ENCODE measurements at regions not wholly inside any gene's neighbourhood (a gene's known extent, or its start where the extent isn't known, plus 50 kb on each side); places are given as distances from the start of the nearest gene placed in this dataset.
"Not testable (repeated sequence)": the region's sequence is repeated elsewhere in the genome, so short reads cannot be mapped to it uniquely, and the experiment has no call there.

GRCh38 chr15:30030345-30030744 is 52.4 kb upstream of the GOLGA8J start:
- DNase-seq, result no peak

DNA sequence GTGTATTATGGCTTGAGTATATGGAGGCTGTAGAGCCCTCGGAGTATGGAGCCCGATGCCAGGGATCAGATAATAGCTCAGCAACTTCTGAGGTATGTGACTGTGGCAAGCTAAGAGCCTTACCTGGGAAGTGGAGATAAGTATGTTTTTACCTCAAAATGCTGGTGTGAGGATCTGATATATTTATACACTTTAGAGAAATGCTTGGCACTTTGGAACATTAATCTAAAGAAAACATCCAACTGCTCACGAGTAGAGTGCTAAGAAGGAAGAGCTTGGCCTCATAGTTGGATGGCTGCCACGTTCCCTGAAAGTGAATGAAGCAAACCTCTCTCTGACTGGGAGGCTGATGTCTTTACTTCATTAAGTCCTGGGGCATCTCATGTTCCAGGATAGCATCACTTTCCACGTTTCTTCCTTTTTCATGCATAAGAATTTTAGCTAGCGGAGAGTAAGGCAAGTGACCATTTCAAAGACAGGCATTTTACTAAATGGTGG is 58.9 kb upstream of the GOLGA8J start:
- DNase-seq, result no peak

DNA sequence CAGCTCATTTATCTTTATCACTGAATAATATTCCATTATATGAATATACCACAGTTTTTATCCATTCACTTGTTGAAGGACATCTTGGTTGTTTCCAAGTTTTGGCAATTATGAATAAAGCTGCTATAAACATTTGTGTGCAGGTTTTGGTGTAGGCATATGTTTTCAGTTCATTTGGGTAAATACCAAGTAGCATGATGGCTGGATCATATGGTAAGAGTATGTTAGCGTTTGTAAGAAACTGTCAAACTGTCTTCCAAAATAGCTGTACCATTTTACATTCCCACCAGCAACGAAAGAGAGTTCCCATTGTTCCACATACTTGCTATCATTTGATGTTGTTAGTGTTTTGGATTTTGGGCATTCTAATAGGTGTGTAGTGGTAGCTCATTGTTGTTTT is 72.0 kb upstream of the GOLGA8J start:
- no peak for DNase-seq

- DNase-seq, result no peak
Observed at GRCh38 chr15:30008156-30008555, 74.6 kb upstream of the GOLGA8J start.

- no peak for DNase-seq
Observed at GRCh38 chr15:30001602-30002001, 81.2 kb upstream of the GOLGA8J start.

DNA sequence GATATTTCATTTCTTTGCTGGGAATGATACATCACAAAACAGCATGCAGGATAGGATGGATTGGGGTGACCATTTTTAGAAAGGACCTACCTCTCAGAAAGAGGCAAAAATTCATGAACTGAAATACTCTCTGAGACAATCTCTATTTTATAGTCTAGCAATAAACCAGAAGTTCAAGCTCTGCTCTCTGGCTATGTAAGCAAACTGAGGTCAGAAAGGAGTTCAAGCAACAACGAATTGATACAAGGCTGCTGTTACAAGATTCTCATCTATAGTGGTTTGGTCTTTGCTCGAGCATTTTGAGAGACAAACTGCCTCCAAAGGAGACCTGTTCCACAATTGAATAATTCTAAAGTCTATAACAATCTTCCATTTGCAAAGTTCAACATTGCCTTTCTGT is 84.7 kb upstream of the GOLGA8J start:
- DNase-seq, result no peak

DNA sequence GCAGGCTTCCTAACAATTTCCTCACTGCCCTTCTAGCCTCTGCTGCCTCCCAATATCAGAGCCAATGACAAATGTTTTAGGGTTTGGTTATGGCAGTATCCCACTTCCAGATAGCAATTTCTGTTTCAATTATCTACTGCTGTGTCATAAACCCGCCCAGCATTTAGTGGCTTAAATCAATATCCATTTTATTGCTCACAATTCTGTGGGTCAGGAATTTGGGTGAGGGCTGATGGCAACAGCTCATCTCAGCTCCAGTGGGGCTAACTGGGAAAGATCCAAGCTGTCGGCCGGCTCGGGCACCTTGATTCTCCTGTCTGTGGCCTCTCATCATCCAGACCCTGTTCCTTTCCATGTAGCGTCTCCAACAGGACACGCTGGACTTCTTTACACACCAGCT is 85.3 kb upstream of the GOLGA8J start:
- DNase-seq, result no peak

DNA sequence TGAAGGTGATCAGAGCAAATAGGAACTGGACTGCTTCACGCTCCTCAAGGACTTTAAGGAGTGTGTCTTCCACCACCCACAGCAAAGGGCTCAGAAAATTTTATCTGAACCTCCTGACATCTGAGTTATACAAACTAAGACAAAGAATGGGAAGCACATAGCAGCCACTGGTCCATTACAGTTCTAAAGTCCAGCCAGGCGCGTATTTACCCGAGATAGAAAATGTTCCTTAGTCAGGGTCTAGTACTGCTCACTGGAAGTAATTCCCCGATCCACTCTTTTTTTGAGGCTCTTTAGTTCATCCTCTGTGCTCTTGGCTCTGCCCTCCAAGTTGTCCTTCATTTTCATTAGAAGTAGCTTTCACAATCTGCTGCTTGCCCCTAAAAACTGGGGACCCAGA is 88.5 kb upstream of the GOLGA8J start:
- no peak for DNase-seq

DNA sequence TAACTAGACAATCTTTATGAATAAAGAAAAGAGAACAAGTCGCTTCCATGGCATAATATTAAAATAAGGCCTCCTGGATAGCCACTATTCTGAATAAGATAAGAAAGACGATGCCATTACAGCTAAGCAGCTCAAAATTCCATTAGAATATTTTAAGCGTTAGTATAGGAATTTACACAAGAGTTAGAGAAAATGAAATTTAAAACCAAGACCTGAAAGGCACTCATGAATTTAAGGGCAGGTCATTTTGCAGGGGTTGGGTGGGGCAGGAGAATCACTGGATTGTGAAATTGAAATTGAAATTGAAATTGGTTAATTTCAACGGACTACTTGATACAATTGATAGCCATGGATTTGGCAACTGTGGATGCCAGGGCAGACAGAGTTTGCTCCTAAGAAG is 91.8 kb upstream of the GOLGA8J start:
- DNase-seq, result no peak

- DNase-seq, result no peak
Observed at GRCh38 chr15:29990035-29990434, 92.7 kb upstream of the GOLGA8J start.

- DNase-seq, result no peak
Observed at GRCh38 chr15:29988701-29989100, 94.1 kb upstream of the GOLGA8J start.

DNA sequence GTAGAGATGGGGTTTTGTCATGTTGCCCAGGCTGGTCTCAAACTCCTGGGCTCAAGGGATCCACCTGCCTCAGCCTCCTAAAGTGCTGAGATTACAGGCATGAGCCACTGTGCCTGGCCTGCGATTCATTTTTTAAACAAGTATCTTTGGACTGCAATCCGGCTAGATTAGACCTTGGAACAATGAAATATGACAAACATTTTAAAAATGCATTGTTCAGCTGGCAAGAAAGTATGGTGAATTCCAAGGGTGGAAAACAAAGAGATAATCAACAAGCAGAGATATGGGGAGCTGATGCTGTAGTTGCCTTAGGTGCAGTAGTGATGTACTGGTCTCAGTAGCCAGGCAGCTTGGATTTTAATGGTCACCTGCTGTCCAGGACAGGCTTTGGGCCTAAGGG is 95.8 kb upstream of the GOLGA8J start:
- no peak for DNase-seq

DNA sequence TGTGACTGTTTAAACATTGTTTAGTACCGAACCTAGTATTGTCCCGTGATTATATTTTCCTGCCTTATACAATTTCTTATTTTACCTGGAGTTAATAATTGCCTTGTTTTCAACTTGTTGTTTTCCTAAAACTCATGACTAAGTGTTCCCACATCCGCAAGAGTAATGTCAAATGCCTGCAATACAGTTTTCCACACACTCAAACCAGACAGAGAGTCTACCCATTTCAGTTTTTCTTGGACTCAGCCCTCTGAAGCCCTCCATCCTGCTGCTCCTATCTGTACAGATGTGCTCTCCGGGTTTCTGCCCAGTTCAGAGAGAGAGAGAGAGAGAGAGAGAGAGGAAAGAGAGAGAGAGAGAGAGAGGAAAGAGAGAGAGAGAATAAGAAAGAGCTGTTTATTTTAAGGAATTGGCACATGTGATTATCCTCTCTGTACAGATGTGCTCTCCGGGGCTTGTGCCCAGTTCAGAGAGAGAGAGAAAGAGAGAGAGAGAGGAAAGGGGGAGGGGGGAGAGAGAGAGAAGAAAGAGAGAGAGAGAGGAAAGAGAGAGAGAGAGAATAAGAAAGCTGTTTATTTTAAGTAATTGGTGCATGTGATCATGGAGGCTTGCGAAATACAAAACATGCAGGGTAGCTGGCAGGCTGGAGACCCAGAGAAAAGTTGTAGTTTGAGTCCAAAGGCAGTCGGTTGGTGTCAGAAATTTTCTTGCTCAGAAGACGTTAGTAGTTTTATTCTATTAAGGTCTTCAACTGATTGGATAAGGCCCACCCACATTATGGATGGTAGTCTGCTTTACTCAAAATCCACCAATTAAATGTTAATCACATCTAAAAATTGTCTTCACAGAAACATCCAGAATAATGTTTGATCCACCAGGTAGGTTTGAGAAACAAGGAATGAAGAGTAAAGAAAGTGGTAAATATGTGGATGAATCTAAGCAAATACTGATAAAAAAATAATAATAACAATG is 104.1 kb upstream of the GOLGA8J start:
- DNase-seq, result no peak

- DNase-seq, result not testable (repeated sequence)
Observed at GRCh38 chr15:29974056-29974455, 108.7 kb upstream of the GOLGA8J start.

GRCh38 chr15:29972051-29972450 is 110.7 kb upstream of the GOLGA8J start:
- DNase-seq, result no peak

DNA sequence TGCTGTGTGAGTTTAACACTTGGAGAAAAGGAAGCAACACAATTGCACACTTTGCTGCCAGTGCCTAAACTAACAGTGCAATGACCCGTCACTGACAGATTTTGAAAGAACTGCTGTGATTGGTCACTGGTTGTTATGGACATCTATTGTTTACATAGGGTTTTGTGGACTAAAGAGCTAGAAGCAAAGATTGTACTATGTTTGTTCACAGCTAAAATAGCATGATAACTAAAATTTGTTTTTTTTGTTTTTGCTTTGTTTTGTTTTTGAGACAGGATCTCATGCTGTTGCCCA is 112.4 kb upstream of the GOLGA8J start:
- DNase-seq, result no peak

GRCh38 chr15:29969562-29970401 is 113.0 kb upstream of the GOLGA8J start:
- no peak for DNase-seq

DNA sequence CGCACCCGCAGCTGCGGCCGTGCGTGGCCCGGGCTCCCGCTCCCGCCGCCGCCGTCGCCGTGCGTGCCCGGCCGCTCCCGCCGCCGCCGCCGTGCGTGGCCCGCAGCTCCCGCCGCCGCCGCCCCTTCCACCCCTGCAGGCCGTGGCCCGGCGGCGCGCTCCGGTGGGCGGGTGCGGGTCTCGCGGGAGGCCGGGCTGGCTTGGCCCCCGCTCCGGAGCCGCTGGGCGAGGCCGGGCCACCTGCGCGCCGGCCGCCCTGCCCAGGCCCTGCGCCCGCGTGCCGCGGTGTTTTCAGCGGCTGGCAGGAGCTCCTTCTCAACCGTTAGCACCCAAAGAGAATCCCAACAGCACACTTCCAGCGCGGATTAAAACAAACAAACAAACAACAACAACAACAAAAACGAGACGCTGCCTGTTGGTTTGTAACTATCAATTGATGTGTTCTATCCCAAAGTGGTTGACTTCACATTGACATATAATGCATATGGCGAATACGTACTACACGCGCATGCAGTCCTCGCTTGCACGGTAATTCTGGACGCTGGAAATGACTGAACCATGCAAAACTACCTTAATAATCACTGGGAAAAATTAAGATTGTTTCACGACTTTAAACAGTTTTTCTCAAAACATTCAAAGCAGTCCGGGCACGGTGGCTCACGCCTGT is 113.7 kb upstream of the GOLGA8J start:
- DNase-seq, result no peak

GRCh38 chr15:29968099-29968894 is 114.5 kb upstream of the GOLGA8J start:
- peak; percentile 6 for DNase-seq

- no peak for DNase-seq
Observed at GRCh38 chr15:29962407-29962806, 120.3 kb upstream of the GOLGA8J start.

DNA sequence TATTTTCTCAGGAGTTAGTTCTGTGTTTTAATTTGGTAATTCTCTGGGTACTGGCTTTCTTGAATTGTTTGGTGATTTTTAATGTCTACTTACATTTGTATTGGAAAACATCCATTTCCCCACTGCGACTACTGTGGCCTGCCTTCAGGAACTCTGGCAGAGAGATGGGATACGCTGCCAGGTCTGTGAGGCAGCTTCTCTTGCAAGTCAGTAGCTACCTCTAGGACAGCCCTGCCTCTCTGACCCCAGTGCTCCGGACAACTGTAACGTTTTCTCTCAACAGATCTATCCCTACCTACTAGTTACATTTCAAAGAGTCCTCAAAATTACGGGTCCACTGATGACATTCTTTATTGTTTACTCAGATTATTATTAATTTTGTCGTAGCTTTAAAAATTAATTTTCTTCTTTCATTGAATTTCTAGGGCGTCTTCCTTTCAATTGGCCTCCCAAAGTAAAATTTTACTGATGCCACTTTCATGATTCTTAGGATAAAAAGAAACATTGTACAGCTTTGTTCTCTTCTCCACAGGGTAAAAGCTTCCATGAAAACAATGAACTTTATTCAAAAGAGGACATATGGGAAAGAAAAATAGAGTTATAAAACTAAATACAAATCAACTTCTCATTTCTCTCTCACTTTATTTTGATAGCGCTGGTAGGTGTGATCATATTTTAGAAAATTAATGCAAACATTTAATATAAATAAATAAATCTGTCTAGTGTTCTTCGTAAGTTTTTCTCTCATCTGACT is 123.2 kb upstream of the GOLGA8J start:
- no peak for DNase-seq

- DNase-seq, result peak; percentile 62
Observed at GRCh38 chr15:29952225-29952624, 130.0 kb upstream of the TJP1 start.

Data from NCI-H1105 treated with DMSO at 0.1 percent for 48 hours (cell line).